Dermis microvascular lymphatic vessel endothelial cell (primary cell): ENCODE measurements at regions not wholly inside any gene's neighbourhood (a gene's known extent, or its start where the extent isn't known, plus 50 kb on each side); places are given as distances from the start of the nearest gene placed in this dataset.

Source experiments
- DNase-seq, 2 donors: peaks; one replicate each; pipeline versions ENCODE4 v3.0.0 to v3.0.0-alpha.2; 2010; ENCODE audit warnings: low read depth in 2 of 2

GRCh38 chrX:121102101-121102500, 54.7 kb downstream of the GLUD2 start:
- no peak for DNase-seq

DNA sequence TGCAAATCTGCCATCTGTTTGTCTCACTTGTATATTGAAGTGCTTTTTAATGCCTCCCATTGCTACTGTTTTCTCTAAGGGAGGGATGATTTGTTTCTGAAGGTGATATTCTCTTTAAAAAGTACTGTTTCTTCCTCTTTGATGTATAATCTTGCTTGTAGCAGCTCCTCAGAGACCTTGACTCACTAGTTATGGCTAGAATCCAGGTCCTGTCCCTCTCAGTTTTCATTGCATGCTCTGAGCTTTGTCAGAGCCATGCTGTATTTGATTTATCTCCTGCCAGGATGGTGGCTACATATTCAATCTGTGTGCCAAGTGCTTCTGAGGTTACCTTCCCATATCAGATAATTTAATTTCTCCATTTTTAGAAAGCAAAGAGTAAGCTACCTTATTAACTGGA, 56.0 kb downstream of the GLUD2 start:
- no peak for DNase-seq

- no peak for DNase-seq
Measured at GRCh38 chrX:121106484-121107235, 59.2 kb downstream of the GLUD2 start.

DNA sequence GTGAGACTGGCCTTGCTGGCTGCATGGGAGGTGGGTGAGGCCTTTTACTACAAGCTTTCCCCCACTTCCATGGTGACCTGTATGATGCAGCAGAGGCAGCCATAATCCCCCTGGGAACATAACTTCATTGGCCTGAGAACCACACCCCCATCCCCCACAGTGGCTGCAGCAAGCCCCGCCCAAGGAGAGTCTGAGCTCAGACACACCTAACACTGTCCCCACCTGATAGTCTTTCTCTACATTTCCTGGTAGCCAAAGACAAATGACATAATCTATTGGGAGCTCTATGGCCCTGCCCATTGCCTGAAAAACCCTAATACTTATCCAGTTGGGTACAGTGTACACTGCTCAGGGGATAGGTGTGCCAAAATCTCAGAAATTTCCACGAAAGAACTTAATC, 62.6 kb downstream of the GLUD2 start:
- DNase-seq: no peak

DNA sequence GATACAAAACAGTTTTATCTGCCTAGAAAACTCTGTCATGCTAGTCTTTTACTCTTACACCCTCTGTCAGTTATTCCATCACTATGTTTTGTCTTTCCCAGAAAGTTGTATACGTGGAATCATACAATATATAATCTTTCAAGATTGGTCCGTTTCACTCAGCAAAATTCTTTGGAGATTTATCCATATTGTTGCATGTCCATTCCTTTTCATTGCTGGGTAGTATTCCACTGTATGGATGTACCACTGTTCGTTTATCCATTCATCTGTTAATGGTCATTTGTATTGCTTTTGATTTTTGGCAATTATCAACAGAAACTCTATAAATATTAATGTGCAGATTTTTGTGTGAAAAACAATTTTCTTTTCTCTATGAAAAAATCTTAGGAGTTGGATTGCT, 63.1 kb downstream of the GLUD2 start:
- DNase-seq: no peak

DNA sequence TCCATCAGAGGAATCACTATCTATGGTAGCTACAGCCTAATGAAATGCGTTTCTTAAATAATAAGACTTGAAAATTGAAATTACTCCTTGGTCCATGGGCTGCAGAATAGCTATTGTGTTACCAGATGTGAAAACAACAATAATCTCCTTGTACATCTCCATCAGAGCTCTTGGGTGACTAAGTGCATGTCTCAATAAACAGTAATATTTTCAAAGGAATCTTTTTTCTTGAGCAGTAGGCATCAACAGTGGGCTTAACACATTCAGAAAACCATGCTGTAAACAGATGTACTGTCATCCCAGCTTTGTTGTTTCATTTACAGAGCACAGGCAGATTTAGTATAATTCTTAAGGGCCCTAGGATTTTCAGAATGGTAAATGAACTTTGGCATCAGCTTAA, 67.3 kb downstream of the GLUD2 start:
- DNase-seq: no peak

GRCh38 chrX:121120690-121121605, 73.5 kb downstream of the GLUD2 start:
- no peak for DNase-seq

DNA sequence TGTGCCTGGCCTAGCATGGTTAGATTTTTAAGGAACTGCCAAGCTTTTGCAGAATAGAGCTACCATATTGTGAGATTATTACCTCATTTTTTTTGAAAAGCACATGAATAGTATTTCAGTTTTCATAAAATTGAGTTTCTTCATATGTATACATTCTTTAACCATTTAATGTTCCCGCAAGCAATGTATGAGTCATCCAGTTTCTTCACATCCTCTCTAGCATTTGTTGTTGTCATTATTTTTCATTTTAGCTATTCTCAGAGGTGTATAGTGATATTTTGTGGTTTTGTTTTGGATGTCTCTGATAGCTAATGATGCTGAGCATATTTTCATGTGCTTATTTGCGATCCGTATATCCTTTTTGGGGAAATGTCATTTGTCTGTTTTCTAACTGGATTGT, 74.9 kb downstream of the GLUD2 start:
- DNase-seq: no peak

- no peak for DNase-seq
Measured at GRCh38 chrX:121128925-121129877, 81.8 kb downstream of the GLUD2 start.

DNA sequence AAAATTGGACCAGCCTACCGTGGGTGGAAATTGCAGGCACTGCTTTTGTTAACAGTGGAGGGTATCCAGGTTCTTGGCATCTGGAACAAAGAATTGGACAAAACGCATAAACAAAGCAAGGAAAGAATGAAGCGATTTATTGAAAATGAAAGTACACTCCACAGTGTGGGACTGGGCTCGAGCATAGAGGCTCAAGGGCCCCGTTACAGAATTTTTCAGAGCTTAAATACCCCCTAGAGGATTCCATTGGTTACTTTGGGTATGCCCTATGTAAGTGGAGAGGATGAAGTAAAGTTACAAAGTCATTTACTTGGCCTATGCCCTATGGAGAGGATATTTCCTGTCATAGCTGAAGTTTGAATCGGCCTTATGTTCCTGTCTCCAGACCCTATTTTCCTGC, 85.3 kb downstream of the GLUD2 start:
- no peak for DNase-seq

DNA sequence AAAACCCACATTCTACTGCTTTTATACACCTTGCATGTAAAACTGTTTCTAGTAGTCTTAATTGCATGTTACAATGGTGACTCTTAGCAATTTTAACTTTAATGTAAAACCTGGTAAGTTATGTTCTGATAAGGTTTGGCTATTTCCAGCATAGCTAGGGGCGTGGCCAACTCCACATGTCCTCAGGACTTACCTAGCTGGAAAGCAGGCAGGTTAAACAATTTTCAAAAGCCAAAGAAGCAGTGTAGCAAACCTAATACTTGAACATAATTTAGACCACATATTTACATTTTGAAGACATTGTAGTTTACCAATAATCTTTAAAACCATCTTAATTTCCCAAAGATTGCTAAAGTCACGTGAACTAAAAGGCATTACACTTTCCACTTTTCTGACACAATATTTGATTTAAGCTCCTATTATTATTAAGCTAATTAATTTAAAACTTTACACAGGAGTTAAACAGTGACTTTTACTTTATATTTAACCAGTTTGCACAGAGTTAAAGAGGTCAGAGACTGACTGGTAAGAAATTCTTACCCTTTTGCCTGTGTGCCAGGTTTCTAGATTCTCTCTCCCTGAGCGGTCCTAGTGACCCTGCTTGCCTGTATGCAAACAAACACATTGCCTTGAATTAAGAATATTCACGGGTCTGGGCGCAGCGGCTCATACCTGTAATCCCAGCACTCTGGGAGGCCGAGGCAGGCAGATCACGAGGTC, 88.2 kb downstream of the GLUD2 start:
- DNase-seq: no peak

GRCh38 chrX:121146059-121146628, 98.7 kb downstream of the GLUD2 start:
- no peak for DNase-seq

GRCh38 chrX:121150217-121150616, 102.8 kb downstream of the GLUD2 start:
- no peak for DNase-seq

DNA sequence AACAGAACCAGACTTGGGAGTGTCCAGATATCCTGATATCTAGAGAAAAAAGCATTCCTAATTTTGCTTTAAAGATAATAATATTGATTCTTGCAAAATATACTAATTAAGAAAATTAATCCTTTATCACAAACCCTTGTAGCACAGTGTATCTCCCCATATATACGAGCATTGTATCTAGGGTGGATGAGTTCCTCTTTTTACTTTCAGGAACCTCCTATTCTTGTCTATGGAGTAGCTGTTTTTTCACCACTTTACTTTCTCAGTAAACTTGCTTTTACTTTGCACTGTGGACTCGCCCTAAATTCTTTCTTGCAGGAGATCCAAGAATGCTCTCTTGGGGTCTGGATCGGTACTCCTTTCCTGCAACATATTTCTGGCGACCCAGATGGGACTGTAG, 103.9 kb downstream of the GLUD2 start:
- DNase-seq: no peak

GRCh38 chrX:121154858-121155404, 107.5 kb downstream of the GLUD2 start:
- DNase-seq: no peak

DNA sequence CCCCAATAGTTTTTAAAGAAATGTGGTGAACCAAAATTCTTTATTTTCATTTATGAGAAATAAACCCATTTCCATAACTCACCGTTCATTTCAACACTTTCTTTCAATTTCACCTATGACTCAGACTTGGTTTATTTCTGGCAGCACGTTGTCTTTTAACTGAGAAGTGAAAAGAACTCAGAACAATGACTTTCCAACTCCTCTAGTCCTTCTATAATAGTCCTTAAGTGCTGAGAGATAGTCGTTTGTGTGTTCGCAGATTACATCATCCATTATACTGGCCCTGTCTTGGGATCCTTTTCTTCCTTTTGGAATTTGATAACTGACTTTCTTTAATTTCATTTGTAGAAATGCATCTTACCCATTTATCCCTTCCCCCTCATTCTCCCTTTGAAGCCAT, 113.6 kb downstream of the GLUD2 start:
- DNase-seq: no peak

GRCh38 chrX:121161501-121161933, 114.1 kb downstream of the GLUD2 start:
- DNase-seq: no peak

GRCh38 chrX:121163443-121163842, 116.0 kb downstream of the GLUD2 start:
- DNase-seq: no peak

DNA sequence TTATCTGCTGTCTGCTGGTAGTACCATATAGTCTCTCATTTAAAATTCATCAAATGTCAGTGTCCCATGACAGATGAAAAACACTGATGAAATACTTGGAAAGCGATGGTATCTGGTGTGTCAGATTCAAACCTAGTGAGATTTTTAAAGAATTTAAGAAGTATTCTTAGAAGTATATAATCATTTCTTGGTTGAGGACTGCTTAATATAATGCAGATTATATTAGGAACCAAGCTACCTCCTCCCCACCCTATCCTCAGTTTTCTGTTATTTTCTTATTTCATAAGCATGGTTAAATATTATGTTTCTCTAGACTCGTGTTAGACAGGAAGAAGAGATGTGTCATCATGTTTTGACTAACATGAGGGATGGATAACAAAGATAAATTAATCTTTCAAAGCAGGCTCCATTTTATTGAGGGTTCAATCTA, 118.5 kb downstream of the GLUD2 start:
- DNase-seq: no peak
